GM23338 (cell line): ENCODE measurements at regions not wholly inside any gene's neighbourhood (a gene's known extent, or its start where the extent isn't known, plus 50 kb on each side); places are given as distances from the start of the nearest gene placed in this dataset.

Source experiments
- ATAC-seq: fragments of 200-7000 bp; cut with Tn5 transposase; 3 replicates; pipeline ENCODE4 v1.9.1; 2020
- DNase-seq: peaks from one replicate; pipeline ENCODE4 v3.0.0-alpha.2; 2015; ENCODE audit warnings: low spot score
- H2AFZ ChIP-seq: fragments of 200-600 bp; sonication (generic); 2 replicates; pipeline ENCODE4 v1.8.0; 2016; ENCODE audit warnings: antibody characterized with exemption, mild to moderate bottlenecking, moderate library complexity
- H3F3A ChIP-seq: fragments of 200-600 bp; sonication (generic); replicated peaks from 2 replicates; pipeline ENCODE4 v1.8.0; 2017; ENCODE audit warnings: antibody characterized with exemption, mixed run types, low read depth
- H3K27ac ChIP-seq: fragments of 200-600 bp; sonication (generic); 2 replicates; pipeline ENCODE4 v1.6.1; 2016; ENCODE audit warnings: low read depth
- H3K27me3 ChIP-seq: fragments of 200-600 bp; sonication (generic); 2 replicates; pipeline ENCODE4 v1.8.0; 2016; ENCODE audit warnings: mild to moderate bottlenecking, mixed run types, moderate library complexity; ENCODE audit not compliant: insufficient read depth
- H3K36me3 ChIP-seq: fragments of 200-600 bp; sonication (generic); 2 replicates; pipeline ENCODE4 v1.8.0; 2016; ENCODE audit warnings: mild to moderate bottlenecking; ENCODE audit not compliant: insufficient read depth
- H3K4me1 ChIP-seq: fragments of 200-600 bp; sonication (generic); 2 replicates; pipeline ENCODE4 v1.8.0; 2016; ENCODE audit warnings: mild to moderate bottlenecking, moderate library complexity; ENCODE audit not compliant: insufficient read depth
- H3K4me2 ChIP-seq: fragments of 200-600 bp; sonication (generic); 2 replicates; pipeline ENCODE4 v1.7.1; 2017; ENCODE audit warnings: mixed run types
- H3K4me3 ChIP-seq: fragments of 200-600 bp; sonication (generic); 2 replicates; pipeline ENCODE4 v1.6.1; 2016; ENCODE audit warnings: mixed run types
- H3K79me2 ChIP-seq: fragments of 200-600 bp; sonication (generic); replicated peaks from 2 replicates; pipeline ENCODE4 v1.8.0; 2017; ENCODE audit warnings: mild to moderate bottlenecking; ENCODE audit not compliant: insufficient read depth
- H3K9me2 ChIP-seq: fragments of 200-600 bp; sonication (generic); 2 replicates; pipeline ENCODE4 v1.8.0; 2017; ENCODE audit not compliant: insufficient read depth
- H4K20me1 ChIP-seq: fragments of 200-600 bp; sonication (generic); replicated peaks from 2 replicates; pipeline ENCODE4 v1.8.0; 2017; ENCODE audit warnings: mild to moderate bottlenecking; ENCODE audit not compliant: insufficient read depth
- H3K27ac Mint-ChIP-seq: 2 replicates; pipeline ENCODE4 v1.8.0; 2020; ENCODE audit warnings: inconsistent platforms, mild to moderate bottlenecking, moderate library complexity, mixed read lengths
- H3K27me3 Mint-ChIP-seq: 3 replicates; pipeline ENCODE4 v1.8.0; 2022; ENCODE audit warnings: low read depth, mild to moderate bottlenecking, moderate library complexity, mixed read lengths, inconsistent platforms; ENCODE audit not compliant: insufficient read depth, poor library complexity
- H3K36me3 Mint-ChIP-seq: 3 replicates; pipeline ENCODE4 v1.8.0; 2021; ENCODE audit warnings: low read depth, mild to moderate bottlenecking, inconsistent platforms, moderate library complexity, mixed read lengths
- H3K4me1 Mint-ChIP-seq: 3 replicates; pipeline ENCODE4 v1.8.0; 2020; ENCODE audit warnings: mild to moderate bottlenecking, inconsistent platforms, mixed read lengths
- H3K4me3 Mint-ChIP-seq: 3 replicates; pipeline ENCODE4 v1.8.0; 2021; ENCODE audit warnings: moderate library complexity, mild to moderate bottlenecking, inconsistent platforms, mixed read lengths
- H3K9me3 Mint-ChIP-seq: 3 replicates; pipeline ENCODE4 v1.8.0; 2020; ENCODE audit warnings: moderate library complexity, mild to moderate bottlenecking, inconsistent platforms, mixed read lengths
- CTCF ChIP-seq, 2 experiments: fragments of 200-600 bp in 1 of 2; sonication (generic) in 1 of 2; conservative IDR thresholded peaks; 2 replicates each; pipeline versions ENCODE4 v1.5.1 to v1.6.1; 2016 to 2017; ENCODE audit warnings: antibody characterized with exemption in 2 of 2, low read depth in 2 of 2, mild to moderate bottlenecking in 2 of 2, moderate library complexity in 1 of 2
- EZH2 ChIP-seq: fragments of 200-600 bp; sonication (generic); IDR thresholded peaks from one replicate; pipeline ENCODE4 v1.8.0; 2017; ENCODE audit warnings: antibody characterized with exemption, mild to moderate bottlenecking, low read depth; ENCODE audit not compliant: unreplicated experiment
- NANOG ChIP-seq: IDR thresholded peaks from 2 replicates; pipeline ENCODE4 v1.6.1; 2016; ENCODE audit warnings: antibody characterized with exemption, borderline replicate concordance
- POLR2AphosphoS5 ChIP-seq: IDR thresholded peaks from 2 replicates; pipeline ENCODE4 v1.6.1; 2016; ENCODE audit warnings: antibody characterized with exemption, low read depth
- REST ChIP-seq: IDR thresholded peaks from one replicate; pipeline ENCODE4 v1.6.1; 2018; ENCODE audit warnings: antibody characterized with exemption; ENCODE audit not compliant: unreplicated experiment
- STAT1 ChIP-seq: IDR thresholded peaks from one replicate; pipeline ENCODE4 v1.6.1; 2016; ENCODE audit warnings: antibody characterized with exemption; ENCODE audit not compliant: unreplicated experiment
- ZNF114 ChIP-seq: fragments of 250-450 bp; sonication (Bioruptor Pico); IDR thresholded peaks from 2 replicates; pipeline ENCODE4 v1.5.0; 2020; ENCODE audit warnings: mild to moderate bottlenecking, moderate library complexity
- ZNF462 ChIP-seq: fragments of 250-450 bp; sonication (Bioruptor Pico); IDR thresholded peaks from 2 replicates; pipeline ENCODE4 v1.5.0; 2020; ENCODE audit warnings: mild to moderate bottlenecking, moderate library complexity

GRCh38 chr1:70863239-70863638 lies 184.4 kb downstream of the PTGER3 start:
- ATAC-seq (no peak), DNase-seq (no peak)
- no peak overlapping the region for H2AFZ ChIP-seq
- H3F3A ChIP-seq, result no peaks in the 10 kb centered on the region
- no peak overlapping the region for H3K4me2 ChIP-seq
- Mint-ChIP-seq H3K9me3 (no peaks in the 10 kb centered on the region), H3K4me3 (no peak overlapping the region), H3K27ac (no peak overlapping the region), H3K4me1 (peaks cover 5% of the 10 kb centered on the region; the same call in 2 of the 3 replicates), H3K27me3 (no peaks in the 10 kb centered on the region), H3K36me3 (no peaks in the 10 kb centered on the region)
- H4K20me1 ChIP-seq, result no peaks in the 10 kb centered on the region
- H3K27me3 ChIP-seq, result no peaks in the 10 kb centered on the region
- no peaks in the 10 kb centered on the region for H3K79me2 ChIP-seq
- no peak overlapping the region for H3K4me3 ChIP-seq
- peaks cover 6% of the 10 kb centered on the region; the same call in 1 of the 2 replicates for H3K4me1 ChIP-seq
- 0 out of 2 replicates have a peak, but pooled peaks cover 7% of the 10 kb centered on the region for H3K9me2 ChIP-seq
- H3K36me3 ChIP-seq, result no peaks in the 10 kb centered on the region
- H3K27ac ChIP-seq, result no peak overlapping the region
- TF ChIP-seq POLR2AphosphoS5 (no peak), ZNF462 (CRISPR knock-in tag) (no peak)

GRCh38 chr1:70864302-70864701 lies 183.3 kb downstream of the PTGER3 start:
- H3K9me2 ChIP-seq, result 0 out of 2 replicates have a peak, but pooled peaks cover 11% of the 10 kb centered on the region
- no peaks in the 10 kb centered on the region for H3F3A ChIP-seq
- Mint-ChIP-seq H3K36me3 (no peaks in the 10 kb centered on the region), H3K4me1 (peaks cover under 1% of the 10 kb centered on the region; the same call in 2 of the 3 replicates), H3K27me3 (no peaks in the 10 kb centered on the region), H3K4me3 (no peak overlapping the region), H3K27ac (no peak overlapping the region), H3K9me3 (no peaks in the 10 kb centered on the region)
- peaks cover 1% of the 10 kb centered on the region; the same call in 1 of the 2 replicates for H3K4me1 ChIP-seq
- no peak overlapping the region for H2AFZ ChIP-seq
- no peaks in the 10 kb centered on the region for H4K20me1 ChIP-seq
- H3K27me3 ChIP-seq, result no peaks in the 10 kb centered on the region
- H3K36me3 ChIP-seq, result no peaks in the 10 kb centered on the region
- H3K27ac ChIP-seq, result no peak overlapping the region
- TF ChIP-seq EZH2 (no peak), STAT1 (no peak), ZNF114 (no peak), CTCF (conservative IDR thresholded peaks at IDR 0.05; ENCODE audit: low read depth in 2 of 2) (no peak), NANOG (no peak), REST (no peak)
- no peak overlapping the region for H3K4me3 ChIP-seq
- H3K79me2 ChIP-seq, result no peaks in the 10 kb centered on the region
- no peak overlapping the region for H3K4me2 ChIP-seq
- no peak for DNase-seq
- no peak for ATAC-seq
